GM12878 (cell line): ENCODE measurements at regions not wholly inside any gene's neighbourhood (a gene's known extent, or its start where the extent isn't known, plus 50 kb on each side); places are given as distances from the start of the nearest gene placed in this dataset.

Experiments
- ATAC-seq: fragments of 200-7000 bp; cut with Tn5 transposase; 3 replicates; pipeline ENCODE4 v1.9.1; 2020; ENCODE audit warnings: mild to moderate bottlenecking, moderate library complexity
- BruUV-seq: library from RNA; stranded (reverse); fragments of 400-500 nt; replicated peaks from 2 replicates; lab custom pipeline; 2021; lab: Mats Ljungman, UMichigan
- CTCF ChIA-PET: fragments of 300-600 bp; sonication (Branson Sonifier 250); formaldehyde crosslinking; extraction: SDS; loops from one replicate; lab custom pipeline; 2021; ENCODE audit warnings: inconsistent platforms; lab: Yijun Ruan, JAX
- POLR2A ChIA-PET: fragments of 350-600 bp; formaldehyde crosslinking; extraction: SDS; loops from one replicate; lab custom pipeline; 2021; ENCODE audit warnings: inconsistent platforms; lab: Charles Lee
- RAD21 ChIA-PET: fragments of 300-600 bp; sonication (Branson Sonifier 250); formaldehyde crosslinking; loops from one replicate; lab custom pipeline; 2023; ENCODE audit warnings: antibody characterized with exemption; ENCODE audit not compliant: unreplicated experiment; lab: Charles Lee
- SMC1A ChIA-PET: fragments of 300-600 bp; sonication (Branson Sonifier 250); formaldehyde crosslinking; loops from one replicate; lab custom pipeline; 2023; ENCODE audit not compliant: unreplicated experiment, uncharacterized antibody; lab: Charles Lee
- DNase-seq: peaks from one replicate; pipeline ENCODE4 v3.0.0-alpha.2; 2011; ENCODE audit warnings: low read depth, low spot score
- FAIRE-seq: peaks from 3 replicates; lab custom pipeline; 2011; peaks lifted over from hg19 to GRCh38; lab: Jason Lieb, UNC
- H2AFZ ChIP-seq: 2 replicates; pipeline ENCODE4 v1.6.0; 2011; ENCODE audit warnings: low read depth, low read length, control low read depth; ENCODE audit not compliant: control insufficient read depth
- H3K27ac ChIP-seq: 2 replicates; pipeline ENCODE4 v1.5.1; 2011; ENCODE audit warnings: control low read depth; ENCODE audit not compliant: control insufficient read depth, insufficient read depth
- H3K27me3 ChIP-seq, 2 experiments: replicated peaks in 1 of 2; 2 replicates each; pipeline versions ENCODE4 v1.6.0 to v1.6.1; 2011; ENCODE audit warnings: low read length in 1 of 2; ENCODE audit not compliant: control insufficient read depth in 2 of 2, insufficient read depth in 2 of 2
- H3K36me3 ChIP-seq, 2 experiments: 2 replicates each; pipeline ENCODE4 v1.5.1; 2011; ENCODE audit warnings: low read length in 1 of 2; ENCODE audit not compliant: control insufficient read depth in 2 of 2, insufficient read depth in 2 of 2
- H3K4me1 ChIP-seq: 2 replicates; pipeline ENCODE4 v1.6.1; 2011; ENCODE audit warnings: mild to moderate bottlenecking, low read length, moderate library complexity, mixed read lengths; ENCODE audit not compliant: control insufficient read depth, insufficient read depth
- H3K4me2 ChIP-seq: 2 replicates; pipeline ENCODE4 v1.6.0; 2011; ENCODE audit warnings: control low read depth; ENCODE audit not compliant: control insufficient read depth, insufficient read depth
- H3K4me3 ChIP-seq: fragments of 200-600 bp; sonication (generic); 2 replicates; pipeline ENCODE4 v1.5.1; 2016
- H3K79me2 ChIP-seq: 2 replicates; pipeline ENCODE4 v1.6.0; 2011; ENCODE audit warnings: low read length; ENCODE audit not compliant: control insufficient read depth, insufficient read depth
- H3K9ac ChIP-seq: 2 replicates; pipeline ENCODE4 v1.8.0; 2011; ENCODE audit warnings: low read length, control low read depth, mixed read lengths; ENCODE audit not compliant: control insufficient read depth, insufficient read depth
- H3K9me3 ChIP-seq: replicated peaks from 3 replicates; pipeline ENCODE4 v1.5.1; 2011; ENCODE audit warnings: mild to moderate bottlenecking, low read length; ENCODE audit not compliant: control insufficient read depth, insufficient read depth
- H4K20me1 ChIP-seq: 2 replicates; pipeline ENCODE4 v1.6.0; 2011; ENCODE audit not compliant: control insufficient read depth, insufficient read depth
- BHLHE40 ChIP-seq, 2 experiments: fragments of 450-650 bp in 1 of 2; IDR thresholded peaks; 2 replicates each; pipeline ENCODE4 v1.6.1; 2011 to 2017; ENCODE audit warnings: low read depth in 2 of 2, borderline replicate concordance in 1 of 2, improper control_type of control experiment in 1 of 2, low read length in 1 of 2, mild to moderate bottlenecking in 1 of 2
- ETV6 ChIP-seq, 2 experiments: fragments of 450-650 bp in 1 of 2; IDR thresholded peaks in 1 of 2; conservative IDR thresholded peaks in 1 of 2; 2 replicates each; pipeline ENCODE4 v1.6.1; 2014; ENCODE audit warnings: antibody characterized with exemption in 1 of 2, borderline replicate concordance in 1 of 2, low read depth in 1 of 2, mild to moderate bottlenecking in 1 of 2, moderate library complexity in 1 of 2
- EZH2 ChIP-seq: IDR thresholded peaks from 2 replicates; pipeline ENCODE4 v1.6.1; 2012; ENCODE audit warnings: low read depth, mild to moderate bottlenecking, control low read depth, inconsistent platforms, low read length, borderline replicate concordance; ENCODE audit not compliant: control insufficient read depth
- FOXK2 ChIP-seq: fragments of 450-650 bp; IDR thresholded peaks from 2 replicates; pipeline ENCODE4 v1.6.1; 2017; ENCODE audit warnings: mild to moderate bottlenecking, moderate library complexity
- HSF1 ChIP-seq: fragments of 150-350 bp; IDR thresholded peaks from 2 replicates; pipeline ENCODE4 v1.6.1; 2014; ENCODE audit warnings: mild to moderate bottlenecking, low read depth, low read length
- IKZF1 ChIP-seq: fragments of 450-650 bp; conservative IDR thresholded peaks from 2 replicates; pipeline ENCODE4 v1.6.1; 2017; ENCODE audit warnings: antibody characterized with exemption, mild to moderate bottlenecking
- NFYA ChIP-seq: IDR thresholded peaks from 2 replicates; pipeline ENCODE4 v1.6.1; 2011; ENCODE audit warnings: low read depth, mild to moderate bottlenecking, low read length, improper control_type of control experiment, borderline replicate concordance
- ZBTB40 ChIP-seq: fragments of 450-650 bp; IDR thresholded peaks from 2 replicates; pipeline ENCODE4 v1.6.1; 2016; ENCODE audit warnings: mild to moderate bottlenecking, moderate library complexity, borderline replicate concordance
- in situ Hi-C: fragments of 300-500 bp; cut with MboI; formaldehyde crosslinking; loops from 9 replicates; pipeline ENCODE4 v1.14.3; 2018; ENCODE audit warnings: mixed read lengths
- intact Hi-C: fragments of 100-400 bp; cut with micrococcal nuclease; formaldehyde crosslinking; loops from one replicate; pipeline ENCODE4 v1.14.2; 2022; ENCODE audit not compliant: unreplicated experiment
- TF ChIP-seq, protein P1 (sequence below): IDR thresholded peaks from 2 replicates; pipeline ENCODE4 v1.6.1; 2011; ENCODE audit warnings: low read depth, low read length, improper control_type of control experiment, borderline replicate concordance

- H3K27me3 ChIP-seq, result peaks cover 0 to 2% of the 10 kb centered on the region in 2 experiments; a peak in 2 of 4 replicates
- no peaks in the 10 kb centered on the region for H3K79me2 ChIP-seq
- DNase-seq (no peak), FAIRE-seq (no peak), ATAC-seq (no peak)
- ChIA-PET SMC1A (no interaction called here), RAD21 (no interaction called here), POLR2A (no interaction called here), CTCF (no interaction called here)
- in situ Hi-C loops, result no loop called here
- intact Hi-C loops, result no loop called here
- H3K4me3 ChIP-seq, result no peak overlapping the region
- no peaks in the 10 kb centered on the region for H3K4me1 ChIP-seq
- no peaks in the 10 kb centered on the region; the same call in 1 of the 2 replicates for H4K20me1 ChIP-seq
- no peak overlapping the region for H3K9ac ChIP-seq
- TF ChIP-seq HSF1 (no peak), FOXK2 (no peak), NFYA (no peak), IKZF1 (no peak), ETV6 (conservative IDR thresholded peaks at IDR 0.05 in 1 of 2, IDR thresholded peaks at IDR 0.05 in 1 of 2; ENCODE audit: borderline replicate concordance in 1 of 2, low read depth in 1 of 2) (no peak), BHLHE40 (IDR thresholded peaks at IDR 0.05; ENCODE audit: borderline replicate concordance in 1 of 2, low read depth in 2 of 2, low read length in 1 of 2) (no peak), ZBTB40 (no peak), EZH2 (no peak)
- TF ChIP-seq, protein P1, sequence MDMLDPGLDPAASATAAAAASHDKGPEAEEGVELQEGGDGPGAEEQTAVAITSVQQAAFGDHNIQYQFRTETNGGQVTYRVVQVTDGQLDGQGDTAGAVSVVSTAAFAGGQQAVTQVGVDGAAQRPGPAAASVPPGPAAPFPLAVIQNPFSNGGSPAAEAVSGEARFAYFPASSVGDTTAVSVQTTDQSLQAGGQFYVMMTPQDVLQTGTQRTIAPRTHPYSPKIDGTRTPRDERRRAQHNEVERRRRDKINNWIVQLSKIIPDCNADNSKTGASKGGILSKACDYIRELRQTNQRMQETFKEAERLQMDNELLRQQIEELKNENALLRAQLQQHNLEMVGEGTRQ, result no peak
- BruUV-seq, result no TSS peak
- no peaks in the 10 kb centered on the region for H3K36me3 ChIP-seq
- no peaks in the 10 kb centered on the region for H3K9me3 ChIP-seq
- no peak overlapping the region for H2AFZ ChIP-seq
- no peak overlapping the region for H3K4me2 ChIP-seq
- no peak overlapping the region for H3K27ac ChIP-seq
Observed at GRCh38 chr3:187551416-187551815, 118.8 kb downstream of the SST start.
